SU-DHL-6 (cell line): ENCODE measurements at regions not wholly inside any gene's neighbourhood (a gene's known extent, or its start where the extent isn't known, plus 50 kb on each side); places are given as distances from the start of the nearest gene placed in this dataset.

Experiments
- CTCF ChIP-seq: fragments of 200-600 bp; sonication (generic); IDR thresholded peaks from one replicate; pipeline ENCODE4 v1.5.1; 2017; ENCODE audit warnings: antibody characterized with exemption, mild to moderate bottlenecking, low read length, moderate library complexity; ENCODE audit not compliant: insufficient read depth, poor library complexity, severe bottlenecking
- EZH2phosphoT487 ChIP-seq: fragments of 200-600 bp; sonication (generic), shearing (Covaris generic); conservative IDR thresholded peaks from 2 replicates; pipeline ENCODE4 v1.6.1; 2018; ENCODE audit warnings: mild to moderate bottlenecking, antibody characterized with exemption, low read length, moderate library complexity, mixed read lengths

- no peak for TF ChIP-seq CTCF
- TF ChIP-seq EZH2phosphoT487: no peak
Observed at GRCh38 chr5:87899721-87900131, 368.9 kb downstream of the TMEM161B start.
